HepG2 (cell line): ENCODE measurements at regions not wholly inside any gene's neighbourhood (a gene's known extent, or its start where the extent isn't known, plus 50 kb on each side); places are given as distances from the start of the nearest gene placed in this dataset.

ENCODE experiments used
- ATAC-seq: fragments of 200-7000 bp; cut with Tn5 transposase; 3 replicates; pipeline ENCODE4 v1.9.1; 2020; ENCODE audit warnings: mild to moderate bottlenecking, moderate library complexity
- BruUV-seq: library from RNA; stranded (reverse); fragments of 400-500 nt; replicated peaks from 2 replicates; lab custom pipeline; 2021; lab: Mats Ljungman, UMichigan
- CTCF ChIA-PET: fragments of 300-600 bp; formaldehyde crosslinking; extraction: SDS; loops from one replicate; lab custom pipeline; 2021; ENCODE audit warnings: low total read pairs, inconsistent platforms, low intra/inter-chr PET ratio; lab: Yijun Ruan, JAX
- POLR2A ChIA-PET: fragments of 350-600 bp; sonication (Branson Sonifier 250); formaldehyde crosslinking; loops from one replicate; lab custom pipeline; 2020; ENCODE audit warnings: antibody characterized with exemption, inconsistent platforms; lab: Yijun Ruan, JAX
- DNase-seq: peaks from one replicate; pipeline ENCODE4 v3.0.0-alpha.2; 2015; ENCODE audit warnings: low spot score
- FAIRE-seq: peaks from 3 replicates; lab custom pipeline; 2011; peaks lifted over from hg19 to GRCh38; lab: Jason Lieb, UNC
- H2AFZ ChIP-seq: one replicate; pipeline ENCODE4 v1.6.1; 2011; ENCODE audit warnings: low read length, inconsistent platforms
- H3K27ac ChIP-seq: fragments of 300-600 bp; 3 replicates; pipeline ENCODE4 v1.8.0; 2011; ENCODE audit warnings: mixed run types, mild to moderate bottlenecking, mixed read lengths, low read length, inconsistent platforms; ENCODE audit not compliant: insufficient read depth; ENCODE audit errors: extremely low read length
- H3K27me3 ChIP-seq, 2 experiments: fragments of 200-600 bp in 1 of 2; 2 replicates in 1 of 2; 3 replicates in 1 of 2; pipeline versions ENCODE4 v1.6.0 to v1.8.0; 2011; ENCODE audit warnings: low read length in 2 of 2, mild to moderate bottlenecking in 2 of 2, moderate library complexity in 2 of 2, inconsistent platforms in 1 of 2; ENCODE audit not compliant: insufficient read depth in 2 of 2, control insufficient read depth in 1 of 2
- H3K36me3 ChIP-seq, 2 experiments: fragments of 200-600 bp in 1 of 2; replicated peaks in 1 of 2; 2 replicates in 1 of 2; 3 replicates in 1 of 2; pipeline versions ENCODE4 v1.5.1 to v1.8.0; 2011; ENCODE audit warnings: low read length in 2 of 2, inconsistent platforms in 1 of 2; ENCODE audit not compliant: insufficient read depth in 2 of 2, control insufficient read depth in 1 of 2
- H3K4me1 ChIP-seq: 2 replicates; pipeline ENCODE4 v1.5.1; 2012; ENCODE audit warnings: low read length, inconsistent platforms; ENCODE audit not compliant: insufficient read depth
- H3K4me2 ChIP-seq: 2 replicates; pipeline ENCODE4 v1.6.0; 2011; ENCODE audit warnings: low read depth, low read length, inconsistent platforms
- H3K4me3 ChIP-seq, 3 experiments: fragments of 200-600 bp in 1 of 3; sonication (generic), shearing (Covaris generic) in 1 of 3; replicated peaks in 1 of 3; 2 replicates each; pipeline ENCODE4 v1.5.1; 2011 to 2016; ENCODE audit warnings: low read length in 3 of 3, inconsistent platforms in 2 of 3, low read depth in 2 of 3, mild to moderate bottlenecking in 2 of 3, control low read depth in 1 of 3, mixed read lengths in 1 of 3; ENCODE audit not compliant: insufficient read depth in 1 of 3
- H3K79me2 ChIP-seq: one replicate; pipeline ENCODE4 v1.6.1; 2011; ENCODE audit warnings: low read length, inconsistent platforms; ENCODE audit not compliant: insufficient read depth
- H3K9ac ChIP-seq: 2 replicates; pipeline ENCODE4 v1.6.0; 2011; ENCODE audit warnings: mild to moderate bottlenecking, low read depth, low read length, inconsistent platforms; ENCODE audit not compliant: insufficient read depth
- H3K9me3 ChIP-seq: 2 replicates; pipeline ENCODE4 v1.5.1; 2012; ENCODE audit warnings: mild to moderate bottlenecking, low read length
- H4K20me1 ChIP-seq: 2 replicates; pipeline ENCODE4 v1.6.0; 2011; ENCODE audit warnings: inconsistent platforms, mild to moderate bottlenecking, low read length, moderate library complexity; ENCODE audit not compliant: insufficient read depth
- ATF2 ChIP-seq: sonication (generic); formaldehyde crosslinking; IDR thresholded peaks from 2 replicates; pipeline ENCODE4 v1.4.0; 2020; ENCODE audit warnings: missing genetic modification reagents
- BCL6 ChIP-seq: IDR thresholded peaks from 2 replicates; pipeline ENCODE4 v1.6.1; 2016; ENCODE audit warnings: missing genetic modification reagents, missing compliant biosample characterization
- FOXA3 ChIP-seq: IDR thresholded peaks from 2 replicates; pipeline ENCODE4 v1.6.1; 2016; ENCODE audit warnings: missing genetic modification reagents, missing compliant biosample characterization
- FUBP1 ChIP-seq: sonication (generic); formaldehyde crosslinking; IDR thresholded peaks from 2 replicates; pipeline ENCODE4 v1.5.1; 2020; ENCODE audit warnings: missing genetic modification reagents, mild to moderate bottlenecking, borderline replicate concordance
- KDM1A ChIP-seq: IDR thresholded peaks from 2 replicates; pipeline ENCODE4 v1.6.1; 2016; ENCODE audit warnings: missing compliant biosample characterization
- RERE ChIP-seq: IDR thresholded peaks from 2 replicates; pipeline ENCODE4 v1.6.1; 2016; ENCODE audit warnings: low read depth, missing genetic modification reagents, missing compliant biosample characterization
- SOX13 ChIP-seq, 3 experiments: fragments of 450-650 bp in 1 of 3; sonication (generic) in 1 of 3; formaldehyde crosslinking in 1 of 3; IDR thresholded peaks in 2 of 3; conservative IDR thresholded peaks in 1 of 3; 2 replicates each; pipeline versions ENCODE4 v1.5.0 to v1.6.1; 2016 to 2020; ENCODE audit warnings: antibody characterized with exemption in 1 of 3, mild to moderate bottlenecking in 1 of 3, missing compliant biosample characterization in 1 of 3, missing genetic modification reagents in 1 of 3, moderate library complexity in 1 of 3
- ZC3H13 ChIP-seq: sonication (generic); formaldehyde crosslinking; IDR thresholded peaks from 2 replicates; pipeline ENCODE4 v1.8.1; 2023; ENCODE audit warnings: mild to moderate bottlenecking, missing genetic modification reagents, moderate library complexity
- ZNF598 ChIP-seq: sonication (generic); formaldehyde crosslinking; IDR thresholded peaks from 2 replicates; pipeline ENCODE4 v1.5.1; 2020; ENCODE audit warnings: mild to moderate bottlenecking, missing genetic modification reagents, borderline replicate concordance
- ZNF740 ChIP-seq: sonication (generic); formaldehyde crosslinking; IDR thresholded peaks from 2 replicates; pipeline ENCODE4 v1.4.0; 2020; ENCODE audit warnings: missing genetic modification reagents
- WGBS: methylation state at CpG from one replicate; pipeline ENCODE4 v1.1.6; 2017; ENCODE audit warnings: low lambda C conversion rate; 5-methylcytosine and 5-hydroxymethylcytosine counted together
- in situ Hi-C: cut with HindIII; loops from 2 replicates; pipeline ENCODE4 v1.10.0; 2017; ENCODE audit warnings: low pct_unique_long_range_greater_than_20kb; ENCODE audit not compliant: extremely low pct_ligation_motif_present
- intact Hi-C: fragments of 100-400 bp; cut with micrococcal nuclease; formaldehyde crosslinking; loops from one replicate; pipeline ENCODE4 v1.10.0; 2022; ENCODE audit not compliant: unreplicated experiment

- Histone ChIP-seq H3K27me3 (peaks cover 0 to 7% of the 10 kb centered on the region in 2 experiments; a peak in 1 of 5 replicates), H3K79me2 (no peaks in the 10 kb centered on the region), H3K4me2 (peak overlapping the region; percentile 82), H3K4me1 (peaks cover 18% of the 10 kb centered on the region), H3K27ac (no peak overlapping the region), H3K9ac (no peak overlapping the region; the same call in 1 of the 2 replicates), H3K9me3 (no peaks in the 10 kb centered on the region), H3K4me3 (peak overlapping the region; percentile 47 to 73 (median 50)), H2AFZ (no peak overlapping the region), H4K20me1 (no peaks in the 10 kb centered on the region), H3K36me3 (no peaks in the 10 kb centered on the region)
- FAIRE-seq, result peak; percentile 53
- CTCF ChIA-PET, result interaction anchor here (1.2 kb wide), 1 partner anchor 76 kb away, joined by 4 read pairs; no protein-coding TSS in a partner anchor
- intact Hi-C loops, result loop anchor here (1.0 to 10.0 kb wide), 3 partner anchors 45 to 75 kb away; no protein-coding TSS in a partner anchor
- POLR2A ChIA-PET, result interaction anchor here (1.2 to 1.3 kb wide), 4 partner anchors 63 to 97 kb away, joined by 3 to 9 read pairs (median 4); partner anchors contain the start of gene CPLX2
- DNase-seq, result peak; percentile 40
- in situ Hi-C loops, result loop anchor here (5.0 kb wide), 1 partner anchor 75 kb away; the partner anchor contains the start of gene CPLX2
- WGBS, result 0% methylated on average over 10 of the region's 27 CpGs
- BruUV-seq, result no TSS peak
- ATAC-seq, result peak; percentile 5
- TF ChIP-seq SOX13 (IDR thresholded peaks at IDR 0.05) (no peak), SOX13 (CRISPR knock-in tag; conservative IDR thresholded peaks at IDR 0.05 in 1 of 2, IDR thresholded peaks at IDR 0.05 in 1 of 2) (peak in 1 of 2 experiments; percentile 15; a peak in 1 of 4 replicates), ZNF740 (no peak), KDM1A (CRISPR knock-in tag) (no peak), ZNF598 (no peak), BCL6 (CRISPR knock-in tag) (0 out of 2 replicates have a peak, but pooled peaks have one; percentile 21), ZC3H13 (CRISPR knock-in tag) (no peak), ATF2 (CRISPR knock-in tag) (no peak), RERE (no peak), FUBP1 (CRISPR knock-in tag) (no peak), FOXA3 (CRISPR knock-in tag) (no peak)
These were observed 73.8 kb upstream of the CPLX2 start for GRCh38 chr5:175797521-175798038.
